SU-DHL-6 (cell line): ENCODE measurements at regions not wholly inside any gene's neighbourhood (a gene's known extent, or its start where the extent isn't known, plus 50 kb on each side); places are given as distances from the start of the nearest gene placed in this dataset.

Experiments
- H2AFZ ChIP-seq: fragments of 200-600 bp; sonication (generic); 2 replicates; pipeline ENCODE4 v1.6.1; 2014; ENCODE audit warnings: low read depth, mild to moderate bottlenecking, moderate library complexity, mixed read lengths, antibody characterized with exemption, low read length; ENCODE audit not compliant: severe bottlenecking
- H3F3A ChIP-seq: fragments of 200-600 bp; shearing (Covaris generic); 2 replicates; pipeline ENCODE4 v1.6.0; 2016; ENCODE audit warnings: antibody characterized with exemption, mild to moderate bottlenecking; ENCODE audit not compliant: insufficient read depth
- H3K27ac ChIP-seq: fragments of 200-600 bp; sonication (generic); 2 replicates; pipeline ENCODE4 v1.5.1; 2016; ENCODE audit warnings: low read depth, mild to moderate bottlenecking, low read length, moderate library complexity, mixed read lengths
- H3K27me3 ChIP-seq: fragments of 200-600 bp; sonication (generic), shearing (Covaris generic); 2 replicates; pipeline ENCODE4 v1.6.0; 2014; ENCODE audit warnings: mild to moderate bottlenecking, low read length
- H3K36me3 ChIP-seq: fragments of 200-600 bp; sonication (generic); 2 replicates; pipeline ENCODE4 v1.6.1; 2014; ENCODE audit warnings: mild to moderate bottlenecking, low read length, mixed read lengths
- H3K4me2 ChIP-seq: fragments of 300-600, 200-600 bp; shearing (Covaris generic), sonication (generic); 2 replicates; pipeline ENCODE4 v1.6.0; 2014; ENCODE audit warnings: low read length, low read depth, mild to moderate bottlenecking; ENCODE audit not compliant: poor library complexity, severe bottlenecking
- H3K4me3 ChIP-seq: fragments of 200-600 bp; sonication (generic); 2 replicates; pipeline ENCODE4 v1.5.1; 2014; ENCODE audit warnings: antibody characterized with exemption, low read length, mild to moderate bottlenecking, mixed read lengths; ENCODE audit not compliant: insufficient read depth, poor library complexity, severe bottlenecking
- H3K79me2 ChIP-seq: fragments of 200-600 bp; sonication (generic); 2 replicates; pipeline ENCODE4 v1.6.1; 2014; ENCODE audit warnings: mild to moderate bottlenecking, low read length, moderate library complexity; ENCODE audit not compliant: insufficient read depth
- H3K9ac ChIP-seq: fragments of 200-600 bp; sonication (generic); 2 replicates; pipeline ENCODE4 v1.7.0; 2014; ENCODE audit warnings: mild to moderate bottlenecking, low read length
- H3K9me2 ChIP-seq: fragments of 200-600 bp; sonication (generic); replicated peaks from 2 replicates; pipeline ENCODE4 v1.6.1; 2014; ENCODE audit warnings: low read length; ENCODE audit not compliant: insufficient read depth
- H3K9me3 ChIP-seq: fragments of 200-600 bp; sonication (generic); 2 replicates; pipeline ENCODE4 v1.6.1; 2014; ENCODE audit warnings: low read length, mixed read lengths; ENCODE audit not compliant: insufficient read depth
- H4K20me1 ChIP-seq: fragments of 200-600 bp; sonication (generic); 2 replicates; pipeline ENCODE4 v1.6.1; 2014; ENCODE audit warnings: low read depth, mild to moderate bottlenecking, antibody characterized with exemption, low read length, moderate library complexity, mixed read lengths
- EZH2phosphoT487 ChIP-seq: fragments of 200-600 bp; sonication (generic), shearing (Covaris generic); conservative IDR thresholded peaks from 2 replicates; pipeline ENCODE4 v1.6.1; 2018; ENCODE audit warnings: mild to moderate bottlenecking, antibody characterized with exemption, low read length, moderate library complexity, mixed read lengths
- TF ChIP-seq, protein P1 (sequence below): fragments of 200-600 bp; sonication (generic); IDR thresholded peaks from one replicate; pipeline ENCODE4 v1.5.1; 2017; ENCODE audit warnings: antibody characterized with exemption, mild to moderate bottlenecking, low read length, moderate library complexity; ENCODE audit not compliant: insufficient read depth, poor library complexity, severe bottlenecking

GRCh38 chr2:239728751-239729150, 296.4 kb downstream of the NDUFA10 start:
- Histone ChIP-seq H3K27me3 (no peaks in the 10 kb centered on the region), H3K9ac (no peak overlapping the region), H3K4me2 (no peak overlapping the region), H3K79me2 (no peaks in the 10 kb centered on the region), H3K36me3 (no peaks in the 10 kb centered on the region), H4K20me1 (no peaks in the 10 kb centered on the region), H3K9me3 (no peaks in the 10 kb centered on the region), H3K4me3 (no peak overlapping the region), H3K9me2 (no peaks in the 10 kb centered on the region), H3K27ac (no peak overlapping the region), H2AFZ (no peak overlapping the region), H3F3A (no peaks in the 10 kb centered on the region)
- no peak for TF ChIP-seq EZH2phosphoT487
- TF ChIP-seq, protein P1, sequence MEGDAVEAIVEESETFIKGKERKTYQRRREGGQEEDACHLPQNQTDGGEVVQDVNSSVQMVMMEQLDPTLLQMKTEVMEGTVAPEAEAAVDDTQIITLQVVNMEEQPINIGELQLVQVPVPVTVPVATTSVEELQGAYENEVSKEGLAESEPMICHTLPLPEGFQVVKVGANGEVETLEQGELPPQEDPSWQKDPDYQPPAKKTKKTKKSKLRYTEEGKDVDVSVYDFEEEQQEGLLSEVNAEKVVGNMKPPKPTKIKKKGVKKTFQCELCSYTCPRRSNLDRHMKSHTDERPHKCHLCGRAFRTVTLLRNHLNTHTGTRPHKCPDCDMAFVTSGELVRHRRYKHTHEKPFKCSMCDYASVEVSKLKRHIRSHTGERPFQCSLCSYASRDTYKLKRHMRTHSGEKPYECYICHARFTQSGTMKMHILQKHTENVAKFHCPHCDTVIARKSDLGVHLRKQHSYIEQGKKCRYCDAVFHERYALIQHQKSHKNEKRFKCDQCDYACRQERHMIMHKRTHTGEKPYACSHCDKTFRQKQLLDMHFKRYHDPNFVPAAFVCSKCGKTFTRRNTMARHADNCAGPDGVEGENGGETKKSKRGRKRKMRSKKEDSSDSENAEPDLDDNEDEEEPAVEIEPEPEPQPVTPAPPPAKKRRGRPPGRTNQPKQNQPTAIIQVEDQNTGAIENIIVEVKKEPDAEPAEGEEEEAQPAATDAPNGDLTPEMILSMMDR: no peak

- H3K4me3 ChIP-seq: no peak overlapping the region
- no peak overlapping the region for H3K9ac ChIP-seq
- H4K20me1 ChIP-seq: no peaks in the 10 kb centered on the region
- no peak overlapping the region for H3K4me2 ChIP-seq
- H3K9me3 ChIP-seq: no peaks in the 10 kb centered on the region
- H2AFZ ChIP-seq: no peak overlapping the region
- H3K27ac ChIP-seq: no peak overlapping the region
- no peaks in the 10 kb centered on the region for H3K9me2 ChIP-seq
- no peaks in the 10 kb centered on the region for H3K79me2 ChIP-seq
- H3F3A ChIP-seq: no peaks in the 10 kb centered on the region
- no peak for TF ChIP-seq EZH2phosphoT487
- TF ChIP-seq, protein P1: no peak
- no peaks in the 10 kb centered on the region for H3K36me3 ChIP-seq
- H3K27me3 ChIP-seq: no peaks in the 10 kb centered on the region
Measured at GRCh38 chr2:239727776-239728600, 297.2 kb downstream of the NDUFA10 start.

DNA sequence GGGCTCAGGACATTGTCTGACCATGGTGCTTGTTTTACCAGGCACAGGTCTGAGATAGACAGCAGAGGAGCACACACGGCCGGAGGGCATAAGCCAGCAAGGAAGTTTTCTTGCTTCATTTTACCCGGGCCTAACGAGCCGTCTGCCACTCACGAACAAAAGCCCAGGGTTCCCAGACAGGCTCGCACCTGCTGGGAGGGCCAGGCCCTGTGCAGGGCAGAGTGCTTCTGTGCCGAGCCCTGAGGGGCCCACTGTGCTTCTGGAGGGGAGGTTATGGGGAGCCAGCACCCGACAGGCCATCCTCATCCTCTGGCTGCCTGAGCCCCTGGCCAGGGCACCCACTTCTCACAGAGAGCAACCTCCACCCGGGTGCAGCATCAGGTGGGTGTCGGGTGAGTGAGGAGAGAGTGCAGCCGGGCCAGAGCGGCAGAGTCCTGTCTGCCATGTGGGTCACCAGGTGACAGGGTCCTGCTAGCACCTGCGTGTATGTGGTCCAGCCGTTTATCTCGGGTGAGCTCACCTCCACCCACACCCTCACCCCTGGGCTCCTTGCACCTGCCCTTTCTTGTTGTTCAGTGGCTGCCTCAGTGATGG, 297.9 kb downstream of the NDUFA10 start:
- Histone ChIP-seq H3K9me2 (no peaks in the 10 kb centered on the region), H3K36me3 (no peaks in the 10 kb centered on the region), H3K79me2 (no peaks in the 10 kb centered on the region), H3K4me2 (no peak overlapping the region), H2AFZ (no peak overlapping the region), H3K9ac (no peak overlapping the region), H3K4me3 (no peak overlapping the region), H3K9me3 (no peaks in the 10 kb centered on the region), H3F3A (no peaks in the 10 kb centered on the region), H3K27ac (no peak overlapping the region), H3K27me3 (no peaks in the 10 kb centered on the region), H4K20me1 (no peaks in the 10 kb centered on the region)
- no peak for TF ChIP-seq EZH2phosphoT487
- TF ChIP-seq, protein P1: no peak
